ENCODE measurements at regions not wholly inside any gene's neighbourhood (a gene's known extent, or its start where the extent isn't known, plus 50 kb on each side); places are given as distances from the start of the nearest gene placed in this dataset.

GRCh38 chrX:40816906-40817305 lies 81.6 kb upstream of the MED14 start:
- TF ChIP-seq CTCF (IDR thresholded peaks at IDR 0.05 in 2 of 3, conservative IDR thresholded peaks at IDR 0.05 in 1 of 3; ENCODE audit: control insufficient read depth in 2 of 3, extremely low read depth in 1 of 3, insufficient read depth in 1 of 3, low read depth in 3 of 3, low read length in 3 of 3) (no peak), TCF3 (IDR thresholded peaks at IDR 0.05; ENCODE audit: borderline replicate concordance, insufficient read depth, low read depth, low read length) (no peak), SMC3 (IDR thresholded peaks at IDR 0.05; ENCODE audit: borderline replicate concordance, low read length) (no peak), POLR2A (IDR thresholded peaks at IDR 0.05; ENCODE audit: low read depth, low read length) (no peak), ZNF592 (IDR thresholded peaks at IDR 0.05) (no peak), POLR2AphosphoS5 (IDR thresholded peaks at IDR 0.05; ENCODE audit: low read length) (no peak), FOXM1 (IDR thresholded peaks at IDR 0.05; ENCODE audit: low read depth, low read length) (no peak), SREBF1 (IDR thresholded peaks at IDR 0.05; ENCODE audit: low read length) (no peak), ZBTB33 (IDR thresholded peaks at IDR 0.05) (no peak)
